ENCODE measurements at regions not wholly inside any gene's neighbourhood (a gene's known extent, or its start where the extent isn't known, plus 50 kb on each side); places are given as distances from the start of the nearest gene placed in this dataset.

GRCh38 chr14:71469643-71470335, 462.4 kb upstream of the RGS6 start:
- H3K4me3 ChIP-seq (ENCODE audit: insufficient read length, low read depth): no peak overlapping the region
- TF ChIP-seq YY1 (IDR thresholded peaks at IDR 0.05; ENCODE audit: insufficient read depth, insufficient read length) (no peak), ZNF274 (IDR thresholded peaks at IDR 0.05; ENCODE audit: low read depth, low read length) (no peak), SUZ12 (IDR thresholded peaks at IDR 0.05; ENCODE audit: extremely low read depth, insufficient read depth, insufficient read length) (no peak)
- DNase-seq (ENCODE audit: low read depth, low spot score): no peak
- H3K9me3 ChIP-seq (ENCODE audit: insufficient read depth, low read length): no peaks in the 10 kb centered on the region; the same call in 1 of the 2 replicates
- H3K27me3 ChIP-seq (ENCODE audit: insufficient read depth, insufficient read length): no peaks in the 10 kb centered on the region
- H3K4me1 ChIP-seq (ENCODE audit: insufficient read depth, insufficient read length): no peaks in the 10 kb centered on the region
- no peaks in the 10 kb centered on the region for H3K36me3 ChIP-seq (ENCODE audit: insufficient read depth, insufficient read length, low read length)
- no peak overlapping the region for H3K9ac ChIP-seq (ENCODE audit: insufficient read length, low read depth)

GRCh38 chr14:71471634-71472355, 460.4 kb upstream of the RGS6 start:
- DNase-seq (ENCODE audit: low read depth, low spot score): no peak
- Histone ChIP-seq H3K4me1 (ENCODE audit: insufficient read depth, insufficient read length) (no peaks in the 10 kb centered on the region), H3K27me3 (ENCODE audit: insufficient read depth, insufficient read length) (no peaks in the 10 kb centered on the region), H3K36me3 (ENCODE audit: insufficient read depth, insufficient read length, low read length) (no peaks in the 10 kb centered on the region), H3K9me3 (ENCODE audit: insufficient read depth, low read length) (no peaks in the 10 kb centered on the region; the same call in 1 of the 2 replicates), H3K4me3 (ENCODE audit: insufficient read length, low read depth) (no peak overlapping the region), H3K9ac (ENCODE audit: insufficient read length, low read depth) (no peak overlapping the region)
- TF ChIP-seq SUZ12 (IDR thresholded peaks at IDR 0.05; ENCODE audit: extremely low read depth, insufficient read depth, insufficient read length) (no peak), ZNF274 (IDR thresholded peaks at IDR 0.05; ENCODE audit: low read depth, low read length) (no peak), YY1 (IDR thresholded peaks at IDR 0.05; ENCODE audit: insufficient read depth, insufficient read length) (no peak)

GRCh38 chr14:71472356-71473340, 459.6 kb upstream of the RGS6 start:
- no peaks in the 10 kb centered on the region for H3K27me3 ChIP-seq (ENCODE audit: insufficient read depth, insufficient read length)
- H3K36me3 ChIP-seq (ENCODE audit: insufficient read depth, insufficient read length, low read length): no peaks in the 10 kb centered on the region
- no peaks in the 10 kb centered on the region for H3K4me1 ChIP-seq (ENCODE audit: insufficient read depth, insufficient read length)
- TF ChIP-seq YY1 (IDR thresholded peaks at IDR 0.05; ENCODE audit: insufficient read depth, insufficient read length) (no peak), ZNF274 (IDR thresholded peaks at IDR 0.05; ENCODE audit: low read depth, low read length) (no peak), SUZ12 (IDR thresholded peaks at IDR 0.05; ENCODE audit: extremely low read depth, insufficient read depth, insufficient read length) (no peak)
- no peak for DNase-seq (ENCODE audit: low read depth, low spot score)
- H3K9ac ChIP-seq (ENCODE audit: insufficient read length, low read depth): no peak overlapping the region
- H3K4me3 ChIP-seq (ENCODE audit: insufficient read length, low read depth): no peak overlapping the region
- H3K9me3 ChIP-seq (ENCODE audit: insufficient read depth, low read length): no peaks in the 10 kb centered on the region; the same call in 1 of the 2 replicates

- Histone ChIP-seq H3K4me3 (ENCODE audit: insufficient read length, low read depth) (no peak overlapping the region), H3K27me3 (ENCODE audit: insufficient read depth, insufficient read length) (no peaks in the 10 kb centered on the region), H3K9ac (ENCODE audit: insufficient read length, low read depth) (no peak overlapping the region), H3K36me3 (ENCODE audit: insufficient read depth, insufficient read length, low read length) (no peaks in the 10 kb centered on the region), H3K9me3 (ENCODE audit: insufficient read depth, low read length) (no peaks in the 10 kb centered on the region), H3K4me1 (ENCODE audit: insufficient read depth, insufficient read length) (no peaks in the 10 kb centered on the region)
- DNase-seq (ENCODE audit: low read depth, low spot score): no peak
- TF ChIP-seq SUZ12 (IDR thresholded peaks at IDR 0.05; ENCODE audit: extremely low read depth, insufficient read depth, insufficient read length) (no peak), ZNF274 (IDR thresholded peaks at IDR 0.05; ENCODE audit: low read depth, low read length) (no peak), YY1 (IDR thresholded peaks at IDR 0.05; ENCODE audit: insufficient read depth, insufficient read length) (no peak)
Observed at GRCh38 chr14:71473843-71474242, 458.4 kb upstream of the RGS6 start.

GRCh38 chr14:71474301-71475265, 457.6 kb upstream of the RGS6 start:
- Histone ChIP-seq H3K36me3 (ENCODE audit: insufficient read depth, insufficient read length, low read length) (no peaks in the 10 kb centered on the region), H3K4me3 (ENCODE audit: insufficient read length, low read depth) (no peak overlapping the region), H3K9me3 (ENCODE audit: insufficient read depth, low read length) (no peaks in the 10 kb centered on the region), H3K9ac (ENCODE audit: insufficient read length, low read depth) (no peak overlapping the region), H3K27me3 (ENCODE audit: insufficient read depth, insufficient read length) (no peaks in the 10 kb centered on the region), H3K4me1 (ENCODE audit: insufficient read depth, insufficient read length) (no peaks in the 10 kb centered on the region)
- TF ChIP-seq ZNF274 (IDR thresholded peaks at IDR 0.05; ENCODE audit: low read depth, low read length) (no peak), YY1 (IDR thresholded peaks at IDR 0.05; ENCODE audit: insufficient read depth, insufficient read length) (no peak), SUZ12 (IDR thresholded peaks at IDR 0.05; ENCODE audit: extremely low read depth, insufficient read depth, insufficient read length) (no peak)
- no peak for DNase-seq (ENCODE audit: low read depth, low spot score)

GRCh38 chr14:71475916-71476315, 456.3 kb upstream of the RGS6 start:
- no peaks in the 10 kb centered on the region for H3K27me3 ChIP-seq (ENCODE audit: insufficient read depth, insufficient read length)
- H3K4me1 ChIP-seq (ENCODE audit: insufficient read depth, insufficient read length): no peaks in the 10 kb centered on the region
- H3K4me3 ChIP-seq (ENCODE audit: insufficient read length, low read depth): no peak overlapping the region
- no peaks in the 10 kb centered on the region for H3K9me3 ChIP-seq (ENCODE audit: insufficient read depth, low read length)
- H3K9ac ChIP-seq (ENCODE audit: insufficient read length, low read depth): no peak overlapping the region
- no peaks in the 10 kb centered on the region for H3K36me3 ChIP-seq (ENCODE audit: insufficient read depth, insufficient read length, low read length)
- TF ChIP-seq ZNF274 (IDR thresholded peaks at IDR 0.05; ENCODE audit: low read depth, low read length): no peak
- TF ChIP-seq SUZ12 (IDR thresholded peaks at IDR 0.05; ENCODE audit: extremely low read depth, insufficient read depth, insufficient read length): no peak
- TF ChIP-seq YY1 (IDR thresholded peaks at IDR 0.05; ENCODE audit: insufficient read depth, insufficient read length): no peak
- DNase-seq (ENCODE audit: low read depth, low spot score): no peak
